ENCODE measurements at regions not wholly inside any gene's neighbourhood (a gene's known extent, or its start where the extent isn't known, plus 50 kb on each side); places are given as distances from the start of the nearest gene placed in this dataset.
"Not testable (repeated sequence)": the region's sequence is repeated elsewhere in the genome, so short reads cannot be mapped to it uniquely, and the experiment has no call there.

- DNase-seq, result not testable (repeated sequence)
These were observed 104.2 kb downstream of the CDRT15L2 start for GRCh38 chr17:20683651-20684229.

- not testable (repeated sequence) for DNase-seq
These were observed 105.5 kb downstream of the CDRT15L2 start for GRCh38 chr17:20684975-20685374.

- DNase-seq, result not testable (repeated sequence)
These were observed 108.1 kb downstream of the CDRT15L2 start for GRCh38 chr17:20687584-20687983.

GRCh38 chr17:20689170-20689749, 109.7 kb downstream of the CDRT15L2 start:
- DNase-seq, result not testable (repeated sequence)

GRCh38 chr17:20692706-20693105, 113.2 kb downstream of the CDRT15L2 start:
- DNase-seq, result not testable (repeated sequence)

- not testable (repeated sequence) for DNase-seq
These were observed 116.3 kb downstream of the CDRT15L2 start for GRCh38 chr17:20695871-20696270.

- DNase-seq, result not testable (repeated sequence)
These were observed 119.1 kb downstream of the CDRT15L2 start for GRCh38 chr17:20698463-20699206.

GRCh38 chr17:20700528-20700927, 121.0 kb downstream of the CDRT15L2 start:
- not testable (repeated sequence) for DNase-seq

- not testable (repeated sequence) for DNase-seq
These were observed 121.8 kb downstream of the CDRT15L2 start for GRCh38 chr17:20701366-20701765.

- no peak for DNase-seq
These were observed 123.2 kb downstream of the CDRT15L2 start for GRCh38 chr17:20702692-20703091.

- no peak for DNase-seq
These were observed 124.3 kb downstream of the CDRT15L2 start for GRCh38 chr17:20703781-20704180.

GRCh38 chr17:20705186-20705585, 125.7 kb downstream of the CDRT15L2 start:
- not testable (repeated sequence) for DNase-seq

GRCh38 chr17:20706751-20707373, 127.3 kb downstream of the CDRT15L2 start:
- DNase-seq, result no peak

- not testable (repeated sequence) for DNase-seq
These were observed 129.3 kb downstream of the CDRT15L2 start for GRCh38 chr17:20708821-20709220.

- DNase-seq, result not testable (repeated sequence)
These were observed 137.0 kb downstream of the CDRT15L2 start for GRCh38 chr17:20716481-20716880.

GRCh38 chr17:20721171-20721570, 141.6 kb downstream of the CDRT15L2 start:
- no peak for DNase-seq

GRCh38 chr17:20724391-20724790, 144.9 kb downstream of the CDRT15L2 start:
- not testable (repeated sequence) for DNase-seq

GRCh38 chr17:20727201-20727600, 147.7 kb downstream of the CDRT15L2 start:
- DNase-seq, result not testable (repeated sequence)

GRCh38 chr17:20728181-20728580, 148.7 kb downstream of the CDRT15L2 start:
- DNase-seq, result no peak

GRCh38 chr17:20731131-20731530, 151.6 kb downstream of the CDRT15L2 start:
- DNase-seq, result not testable (repeated sequence)

- no peak for DNase-seq
These were observed 154.4 kb downstream of the CDRT15L2 start for GRCh38 chr17:20733923-20734322.

GRCh38 chr17:20735796-20736195, 156.3 kb downstream of the CDRT15L2 start:
- no peak for DNase-seq

GRCh38 chr17:20737636-20738035, 158.1 kb downstream of the CDRT15L2 start:
- not testable (repeated sequence) for DNase-seq
